ENCODE measurements at regions not wholly inside any gene's neighbourhood (a gene's known extent, or its start where the extent isn't known, plus 50 kb on each side); places are given as distances from the start of the nearest gene placed in this dataset.

- no peak for TF ChIP-seq CTCF (IDR thresholded peaks at IDR 0.05; ENCODE audit: low read depth, low read length)
- Histone ChIP-seq H3K27ac (ENCODE audit: low read depth, low read length) (no peak overlapping the region), H3K9me3 (ENCODE audit: control insufficient read depth, insufficient read depth, low read length) (peaks cover 7% of the 10 kb centered on the region), H3K27me3 (ENCODE audit: control insufficient read depth, insufficient read depth, low read length) (no peaks in the 10 kb centered on the region), H3K4me3 (ENCODE audit: low read depth, low read length) (no peak overlapping the region)
- POLR2A ChIA-PET: no interaction called here
- no peak for DNase-seq (ENCODE audit: low read depth, low spot score)
- CTCF ChIA-PET: no interaction called here
These were observed 330.6 kb upstream of the EPHA6 start for GRCh38 chr3:96483781-96484180.

- Histone ChIP-seq H3K4me3 (ENCODE audit: low read depth, low read length) (no peak overlapping the region), H3K27me3 (ENCODE audit: control insufficient read depth, insufficient read depth, low read length) (no peaks in the 10 kb centered on the region), H3K27ac (ENCODE audit: low read depth, low read length) (no peak overlapping the region), H3K9me3 (ENCODE audit: control insufficient read depth, insufficient read depth, low read length) (peaks cover 10% of the 10 kb centered on the region)
- DNase-seq (ENCODE audit: low read depth, low spot score): no peak
- TF ChIP-seq CTCF (IDR thresholded peaks at IDR 0.05; ENCODE audit: low read depth, low read length): no peak
- CTCF ChIA-PET: no interaction called here
- POLR2A ChIA-PET: no interaction called here
These were observed 325.7 kb upstream of the EPHA6 start for GRCh38 chr3:96488708-96489107.

GRCh38 chr3:96491023-96491422 is 323.4 kb upstream of the EPHA6 start:
- ChIA-PET POLR2A (no interaction called here), CTCF (no interaction called here)
- Histone ChIP-seq H3K27me3 (ENCODE audit: control insufficient read depth, insufficient read depth, low read length) (no peaks in the 10 kb centered on the region), H3K9me3 (ENCODE audit: control insufficient read depth, insufficient read depth, low read length) (peaks cover 21% of the 10 kb centered on the region), H3K27ac (ENCODE audit: low read depth, low read length) (no peak overlapping the region), H3K4me3 (ENCODE audit: low read depth, low read length) (no peak overlapping the region)
- no peak for DNase-seq (ENCODE audit: low read depth, low spot score)
- no peak for TF ChIP-seq CTCF (IDR thresholded peaks at IDR 0.05; ENCODE audit: low read depth, low read length)

- TF ChIP-seq CTCF (IDR thresholded peaks at IDR 0.05; ENCODE audit: low read depth, low read length): no peak
- no peaks in the 10 kb centered on the region for H3K27me3 ChIP-seq (ENCODE audit: control insufficient read depth, insufficient read depth, low read length)
- POLR2A ChIA-PET: no interaction called here
- peaks cover 21% of the 10 kb centered on the region for H3K9me3 ChIP-seq (ENCODE audit: control insufficient read depth, insufficient read depth, low read length)
- no peak overlapping the region for H3K4me3 ChIP-seq (ENCODE audit: low read depth, low read length)
- CTCF ChIA-PET: no interaction called here
- DNase-seq (ENCODE audit: low read depth, low spot score): no peak
- H3K27ac ChIP-seq (ENCODE audit: low read depth, low read length): no peak overlapping the region
These were observed 322.5 kb upstream of the EPHA6 start for GRCh38 chr3:96491868-96492267.

GRCh38 chr3:96510334-96510733 is 304.1 kb upstream of the EPHA6 start:
- POLR2A ChIA-PET: no interaction called here
- H3K27me3 ChIP-seq (ENCODE audit: control insufficient read depth, insufficient read depth, low read length): no peaks in the 10 kb centered on the region
- CTCF ChIA-PET: no interaction called here
- no peak overlapping the region for H3K27ac ChIP-seq (ENCODE audit: low read depth, low read length)
- DNase-seq (ENCODE audit: low read depth, low spot score): no peak
- peaks cover 10% of the 10 kb centered on the region; the same call in 1 of the 2 replicates for H3K9me3 ChIP-seq (ENCODE audit: control insufficient read depth, insufficient read depth, low read length)
- no peak for TF ChIP-seq CTCF (IDR thresholded peaks at IDR 0.05; ENCODE audit: low read depth, low read length)
- H3K4me3 ChIP-seq (ENCODE audit: low read depth, low read length): no peak overlapping the region
